Hippocampal formation (tissue), 2 donors: ENCODE measurements at regions not wholly inside any gene's neighbourhood (a gene's known extent, or its start where the extent isn't known, plus 50 kb on each side); places are given as distances from the start of the nearest gene placed in this dataset.

Source experiments
- DNase-seq, 2 donors: peaks; one replicate each; lab custom pipeline; 2025; lab: John Stamatoyannopoulos, UW

DNA sequence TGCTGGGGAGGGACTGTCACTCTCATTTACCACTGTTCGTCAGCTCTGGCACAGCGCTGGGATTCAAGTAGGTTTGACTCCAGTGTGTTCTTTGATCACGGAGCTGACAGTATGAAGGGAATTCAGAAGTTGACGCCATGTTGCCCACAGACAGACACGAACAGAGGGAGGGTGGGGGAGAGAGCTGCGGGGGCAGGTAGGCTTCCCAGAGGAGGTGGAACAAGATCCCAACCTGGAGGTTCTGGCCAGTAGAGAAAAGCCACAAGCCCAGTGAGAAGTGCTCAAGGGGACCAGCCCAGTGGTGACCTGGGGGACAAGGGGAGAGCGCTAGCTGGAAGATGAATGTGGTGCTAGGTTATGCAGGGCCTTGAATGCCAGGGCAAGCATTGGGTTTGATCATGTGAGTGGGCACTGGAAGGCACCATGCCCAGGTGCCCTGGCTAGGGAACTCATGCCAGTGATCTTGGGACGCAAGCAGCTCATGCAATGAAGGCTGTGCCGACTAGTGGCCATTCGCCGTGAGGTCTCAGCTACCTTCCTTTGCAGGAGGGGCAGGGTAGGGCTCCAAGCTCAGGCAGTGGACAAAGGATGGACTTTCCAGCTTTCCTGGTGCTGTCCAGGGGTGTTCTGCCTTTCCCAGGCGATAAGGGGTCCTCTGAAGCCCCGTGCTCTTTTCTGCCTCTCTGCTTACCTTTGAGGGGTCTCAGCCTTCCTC, 50.4 kb upstream of the APCDD1L start:
- DNase-seq: no peak
